ENCODE measurements at regions not wholly inside any gene's neighbourhood (a gene's known extent, or its start where the extent isn't known, plus 50 kb on each side); places are given as distances from the start of the nearest gene placed in this dataset.

DNA sequence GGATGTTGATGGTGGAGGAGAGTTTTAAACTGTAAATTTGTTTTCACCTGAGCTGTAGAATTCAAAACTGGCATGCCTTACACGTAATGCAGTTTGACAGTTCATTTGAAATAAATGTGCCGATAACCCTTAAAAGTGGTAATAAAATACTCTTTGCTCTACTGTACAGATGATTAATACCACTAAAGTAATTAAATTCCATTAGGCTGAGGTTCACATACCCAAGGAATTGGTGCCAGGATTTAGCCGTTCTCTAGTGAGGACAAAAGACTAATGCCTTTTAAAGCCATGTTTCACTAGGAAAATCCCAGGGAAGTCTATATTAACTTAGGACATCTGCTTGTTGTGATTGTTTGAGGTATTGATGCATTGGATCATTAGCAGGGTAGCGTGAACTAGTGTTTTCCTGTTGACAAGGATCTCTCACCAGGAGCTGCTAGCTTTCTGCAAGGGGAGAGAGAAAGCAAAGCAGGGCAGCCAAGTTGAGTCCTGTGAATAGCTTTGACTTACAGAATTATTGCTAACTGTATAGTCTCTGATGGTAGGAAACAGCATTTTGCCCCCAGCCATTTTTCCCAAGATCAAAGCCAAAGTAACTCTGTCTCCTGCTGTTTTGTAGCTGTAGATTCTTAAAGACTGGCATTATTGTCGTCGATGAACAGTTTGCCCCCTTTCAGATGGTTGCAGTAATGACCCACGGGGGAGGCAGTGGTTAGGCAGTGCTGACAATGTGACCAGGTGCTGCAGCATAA lies 280.9 kb upstream of the FANCL start:
- DNase-seq (ENCODE audit: low read depth): peak; percentile 2
- no peak overlapping the region for H3K4me3 ChIP-seq (ENCODE audit: control insufficient read depth, low read depth, low read length)
- TF ChIP-seq CTCF (conservative IDR thresholded peaks at IDR 0.05; ENCODE audit: control insufficient read depth, insufficient read depth, low read depth, low read length): no peak

GRCh38 chr2:58520903-58521302 lies 279.8 kb upstream of the FANCL start:
- no peak overlapping the region for H3K4me3 ChIP-seq (ENCODE audit: control insufficient read depth, low read depth, low read length)
- TF ChIP-seq CTCF (conservative IDR thresholded peaks at IDR 0.05; ENCODE audit: control insufficient read depth, insufficient read depth, low read depth, low read length): no peak
- no peak for DNase-seq (ENCODE audit: low read depth)

- no peak for DNase-seq (ENCODE audit: low read depth)
- no peak overlapping the region for H3K4me3 ChIP-seq (ENCODE audit: control insufficient read depth, low read depth, low read length)
- no peak for TF ChIP-seq CTCF (conservative IDR thresholded peaks at IDR 0.05; ENCODE audit: control insufficient read depth, insufficient read depth, low read depth, low read length)
Measured at GRCh38 chr2:58517881-58518280, 276.8 kb upstream of the FANCL start.

GRCh38 chr2:58516695-58517094 lies 275.6 kb upstream of the FANCL start:
- DNase-seq (ENCODE audit: low read depth): no peak
- TF ChIP-seq CTCF (conservative IDR thresholded peaks at IDR 0.05; ENCODE audit: control insufficient read depth, insufficient read depth, low read depth, low read length): no peak

GRCh38 chr2:58515827-58516573 lies 274.9 kb upstream of the FANCL start:
- peak; percentile 7 for DNase-seq (ENCODE audit: low read depth)
- H3K4me3 ChIP-seq (ENCODE audit: control insufficient read depth, low read depth, low read length): no peak overlapping the region
- TF ChIP-seq CTCF (conservative IDR thresholded peaks at IDR 0.05; ENCODE audit: control insufficient read depth, insufficient read depth, low read depth, low read length): no peak

More at GRCh38 chr2:58516695-58517094, 275.6 kb upstream of the FANCL start:
- H3K4me3 ChIP-seq (ENCODE audit: control insufficient read depth, low read depth, low read length): no peak overlapping the region

- DNase-seq (ENCODE audit: low read depth): no peak
- no peak overlapping the region for H3K4me3 ChIP-seq (ENCODE audit: control insufficient read depth, low read depth, low read length)
- TF ChIP-seq CTCF (conservative IDR thresholded peaks at IDR 0.05; ENCODE audit: control insufficient read depth, insufficient read depth, low read depth, low read length): no peak
Measured at GRCh38 chr2:58514252-58514651, 273.1 kb upstream of the FANCL start.
